ENCODE measurements at regions not wholly inside any gene's neighbourhood (a gene's known extent, or its start where the extent isn't known, plus 50 kb on each side); places are given as distances from the start of the nearest gene placed in this dataset.

- DNase-seq: no peak
These were observed 495.7 kb downstream of the INHBA start for GRCh38 chr7:41207141-41207540.

- no peak for DNase-seq
These were observed 496.6 kb downstream of the INHBA start for GRCh38 chr7:41206267-41206666.

- DNase-seq: no peak
These were observed 497.3 kb downstream of the INHBA start for GRCh38 chr7:41205600-41205999.

- DNase-seq: no peak
These were observed 499.3 kb downstream of the INHBA start for GRCh38 chr7:41203542-41203941.

GRCh38 chr7:41201021-41201420 lies 501.9 kb downstream of the INHBA start:
- DNase-seq: no peak

GRCh38 chr7:41199136-41199535 lies 503.8 kb downstream of the INHBA start:
- DNase-seq: no peak

- no peak for DNase-seq
These were observed 504.4 kb downstream of the INHBA start for GRCh38 chr7:41198502-41198901.

- DNase-seq: no peak
These were observed 505.1 kb downstream of the INHBA start for GRCh38 chr7:41197769-41198168.

- DNase-seq: no peak
These were observed 509.1 kb downstream of the INHBA start for GRCh38 chr7:41193738-41194282.

- peak; percentile 6 for DNase-seq
These were observed 512.3 kb downstream of the INHBA start for GRCh38 chr7:41190581-41190980.

GRCh38 chr7:41189866-41190265 lies 513.0 kb downstream of the INHBA start:
- DNase-seq: peak; percentile 96

GRCh38 chr7:41188163-41189130 lies 514.4 kb downstream of the INHBA start:
- DNase-seq: peak; percentile 83

GRCh38 chr7:41187322-41187721 lies 515.6 kb downstream of the INHBA start:
- DNase-seq: no peak

GRCh38 chr7:41185851-41186250 lies 517.0 kb downstream of the INHBA start:
- DNase-seq: peak; percentile 9

GRCh38 chr7:41183741-41184140 lies 519.1 kb downstream of the INHBA start:
- DNase-seq: no peak

- no peak for DNase-seq
These were observed 520.1 kb downstream of the INHBA start for GRCh38 chr7:41182782-41183181.

- DNase-seq: no peak
These were observed 527.5 kb downstream of the INHBA start for GRCh38 chr7:41175435-41175834.

- no peak for DNase-seq
These were observed 528.4 kb downstream of the INHBA start for GRCh38 chr7:41174521-41174920.

GRCh38 chr7:41170466-41170865 lies 532.4 kb downstream of the INHBA start:
- DNase-seq: no peak

GRCh38 chr7:41169317-41169716 lies 533.6 kb downstream of the INHBA start:
- DNase-seq: no peak

GRCh38 chr7:41167836-41168235 lies 535.1 kb downstream of the INHBA start:
- no peak for DNase-seq

- DNase-seq: peak; percentile 46
These were observed 538.5 kb downstream of the INHBA start for GRCh38 chr7:41164440-41164839.

- no peak for DNase-seq
These were observed 538.9 kb downstream of the INHBA start for GRCh38 chr7:41163991-41164390.

- peak; percentile 62 for DNase-seq
These were observed 540.3 kb downstream of the INHBA start for GRCh38 chr7:41162612-41163011.

Data from EL (cell line).